SU-DHL-6 (cell line): ENCODE measurements at regions not wholly inside any gene's neighbourhood (a gene's known extent, or its start where the extent isn't known, plus 50 kb on each side); places are given as distances from the start of the nearest gene placed in this dataset.

Source experiments
- H2AFZ ChIP-seq: fragments of 200-600 bp; sonication (generic); 2 replicates; pipeline ENCODE4 v1.6.1; 2014; ENCODE audit warnings: low read depth, mild to moderate bottlenecking, moderate library complexity, mixed read lengths, antibody characterized with exemption, low read length; ENCODE audit not compliant: severe bottlenecking
- H3F3A ChIP-seq: fragments of 200-600 bp; shearing (Covaris generic); 2 replicates; pipeline ENCODE4 v1.6.0; 2016; ENCODE audit warnings: antibody characterized with exemption, mild to moderate bottlenecking; ENCODE audit not compliant: insufficient read depth
- H3K27ac ChIP-seq: fragments of 200-600 bp; sonication (generic); 2 replicates; pipeline ENCODE4 v1.5.1; 2016; ENCODE audit warnings: low read depth, mild to moderate bottlenecking, low read length, moderate library complexity, mixed read lengths
- H3K27me3 ChIP-seq: fragments of 200-600 bp; sonication (generic), shearing (Covaris generic); 2 replicates; pipeline ENCODE4 v1.6.0; 2014; ENCODE audit warnings: mild to moderate bottlenecking, low read length
- H3K36me3 ChIP-seq: fragments of 200-600 bp; sonication (generic); 2 replicates; pipeline ENCODE4 v1.6.1; 2014; ENCODE audit warnings: mild to moderate bottlenecking, low read length, mixed read lengths
- H3K4me2 ChIP-seq: fragments of 300-600, 200-600 bp; shearing (Covaris generic), sonication (generic); 2 replicates; pipeline ENCODE4 v1.6.0; 2014; ENCODE audit warnings: low read length, low read depth, mild to moderate bottlenecking; ENCODE audit not compliant: poor library complexity, severe bottlenecking
- H3K4me3 ChIP-seq: fragments of 200-600 bp; sonication (generic); 2 replicates; pipeline ENCODE4 v1.5.1; 2014; ENCODE audit warnings: antibody characterized with exemption, low read length, mild to moderate bottlenecking, mixed read lengths; ENCODE audit not compliant: insufficient read depth, poor library complexity, severe bottlenecking
- H3K79me2 ChIP-seq: fragments of 200-600 bp; sonication (generic); 2 replicates; pipeline ENCODE4 v1.6.1; 2014; ENCODE audit warnings: mild to moderate bottlenecking, low read length, moderate library complexity; ENCODE audit not compliant: insufficient read depth
- H3K9ac ChIP-seq: fragments of 200-600 bp; sonication (generic); 2 replicates; pipeline ENCODE4 v1.7.0; 2014; ENCODE audit warnings: mild to moderate bottlenecking, low read length
- H3K9me2 ChIP-seq: fragments of 200-600 bp; sonication (generic); replicated peaks from 2 replicates; pipeline ENCODE4 v1.6.1; 2014; ENCODE audit warnings: low read length; ENCODE audit not compliant: insufficient read depth
- H3K9me3 ChIP-seq: fragments of 200-600 bp; sonication (generic); 2 replicates; pipeline ENCODE4 v1.6.1; 2014; ENCODE audit warnings: low read length, mixed read lengths; ENCODE audit not compliant: insufficient read depth
- H4K20me1 ChIP-seq: fragments of 200-600 bp; sonication (generic); 2 replicates; pipeline ENCODE4 v1.6.1; 2014; ENCODE audit warnings: low read depth, mild to moderate bottlenecking, antibody characterized with exemption, low read length, moderate library complexity, mixed read lengths
- CTCF ChIP-seq: fragments of 200-600 bp; sonication (generic); IDR thresholded peaks from one replicate; pipeline ENCODE4 v1.5.1; 2017; ENCODE audit warnings: antibody characterized with exemption, mild to moderate bottlenecking, low read length, moderate library complexity; ENCODE audit not compliant: insufficient read depth, poor library complexity, severe bottlenecking
- EZH2phosphoT487 ChIP-seq: fragments of 200-600 bp; sonication (generic), shearing (Covaris generic); conservative IDR thresholded peaks from 2 replicates; pipeline ENCODE4 v1.6.1; 2018; ENCODE audit warnings: mild to moderate bottlenecking, antibody characterized with exemption, low read length, moderate library complexity, mixed read lengths

DNA sequence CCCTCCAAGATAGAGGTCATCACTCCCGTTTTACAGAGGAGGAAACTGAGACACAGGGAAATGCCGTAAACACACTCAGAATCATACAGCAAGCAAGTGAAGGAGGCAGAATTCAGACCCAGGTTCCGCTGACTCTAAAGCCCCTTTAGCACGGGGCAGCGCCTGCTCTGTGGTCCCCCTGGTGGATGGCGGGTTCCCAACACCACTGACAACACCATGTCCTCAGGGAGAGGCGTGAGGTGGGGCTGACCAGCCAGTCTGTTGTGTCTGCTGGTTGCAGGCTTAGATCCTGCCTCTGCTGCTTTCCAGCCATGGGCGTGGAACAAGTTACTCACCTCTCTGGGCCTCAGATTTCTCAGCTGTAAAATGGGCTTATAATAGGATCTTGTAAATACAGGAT is 617.3 kb downstream of the MATN1 start:
- TF ChIP-seq EZH2phosphoT487 (no peak), CTCF (peak; percentile 26)
- no peaks in the 10 kb centered on the region for H3K9me2 ChIP-seq
- H3K27me3 ChIP-seq: no peaks in the 10 kb centered on the region
- H3K9ac ChIP-seq: no peak overlapping the region
- no peaks in the 10 kb centered on the region for H3K9me3 ChIP-seq
- no peaks in the 10 kb centered on the region for H3K36me3 ChIP-seq
- H3K4me3 ChIP-seq: no peak overlapping the region
- no peak overlapping the region for H2AFZ ChIP-seq
- H3F3A ChIP-seq: no peaks in the 10 kb centered on the region
- H4K20me1 ChIP-seq: no peaks in the 10 kb centered on the region
- no peak overlapping the region for H3K27ac ChIP-seq
- H3K79me2 ChIP-seq: no peaks in the 10 kb centered on the region
- no peak overlapping the region for H3K4me2 ChIP-seq

- no peaks in the 10 kb centered on the region for H3K9me2 ChIP-seq
- no peaks in the 10 kb centered on the region for H3K9me3 ChIP-seq
- H4K20me1 ChIP-seq: no peaks in the 10 kb centered on the region
- H3K4me2 ChIP-seq: no peak overlapping the region
- no peak overlapping the region for H3K4me3 ChIP-seq
- H3K9ac ChIP-seq: no peak overlapping the region
- no peak overlapping the region for H2AFZ ChIP-seq
- TF ChIP-seq CTCF (no peak), EZH2phosphoT487 (no peak)
- no peak overlapping the region for H3K27ac ChIP-seq
- H3K79me2 ChIP-seq: no peaks in the 10 kb centered on the region
- no peaks in the 10 kb centered on the region for H3F3A ChIP-seq
- H3K27me3 ChIP-seq: no peaks in the 10 kb centered on the region
- H3K36me3 ChIP-seq: no peaks in the 10 kb centered on the region
Observed at GRCh38 chr1:30104551-30104950, 618.8 kb downstream of the MATN1 start.

DNA sequence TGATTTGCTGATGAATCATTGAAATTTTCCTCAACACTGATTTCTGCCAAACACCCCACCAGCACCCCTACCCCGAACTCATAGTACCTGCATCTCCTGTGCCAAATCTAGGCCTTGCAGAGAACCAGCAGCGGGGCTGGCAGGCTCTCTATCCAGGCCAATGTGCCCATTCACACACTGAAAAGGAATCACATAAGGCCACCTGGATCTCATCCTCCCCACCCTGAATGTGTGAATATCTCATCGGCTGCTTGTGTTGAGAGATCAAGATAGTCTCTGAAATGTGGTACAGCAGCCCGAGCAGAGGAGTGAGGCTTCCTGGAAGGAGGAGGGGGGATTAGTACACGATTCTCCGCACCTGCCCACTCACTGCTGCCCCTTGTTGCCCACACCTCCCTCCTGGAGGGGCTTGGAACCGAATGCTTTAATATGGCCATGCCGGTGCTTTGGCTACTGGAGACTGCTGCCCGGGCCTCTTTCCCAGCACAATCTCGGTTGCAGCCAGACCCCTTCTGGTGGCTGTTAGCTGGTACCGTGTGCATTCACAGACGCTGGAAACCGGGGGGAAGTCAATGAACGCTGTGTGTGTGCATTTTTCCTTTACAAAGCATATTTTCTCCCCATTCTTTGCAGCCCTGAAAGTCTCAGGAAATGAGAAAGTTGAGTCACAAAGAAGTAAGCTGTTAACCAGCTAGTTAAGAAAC is 619.5 kb downstream of the MATN1 start:
- Histone ChIP-seq H3K9me3 (no peaks in the 10 kb centered on the region), H3K79me2 (no peaks in the 10 kb centered on the region), H3K4me2 (no peak overlapping the region), H3K9me2 (no peaks in the 10 kb centered on the region), H3K9ac (no peak overlapping the region), H3K27me3 (no peaks in the 10 kb centered on the region), H3K27ac (no peak overlapping the region), H3F3A (no peaks in the 10 kb centered on the region), H3K4me3 (no peak overlapping the region), H4K20me1 (no peaks in the 10 kb centered on the region), H2AFZ (no peak overlapping the region), H3K36me3 (no peaks in the 10 kb centered on the region)
- TF ChIP-seq CTCF (no peak), EZH2phosphoT487 (no peak)
